T follicular helper cell (primary cell): ENCODE measurements at regions not wholly inside any gene's neighbourhood (a gene's known extent, or its start where the extent isn't known, plus 50 kb on each side); places are given as distances from the start of the nearest gene placed in this dataset.
"Not testable (repeated sequence)": the region's sequence is repeated elsewhere in the genome, so short reads cannot be mapped to it uniquely, and the experiment has no call there.

ENCODE experiments used
- DNase-seq: peaks from one replicate; pipeline ENCODE4 v3.0.0-alpha.2; 2020; ENCODE audit warnings: low read depth

- no peak for DNase-seq
Observed at GRCh38 chr12:97616946-97617345, 154.3 kb downstream of the RMST start.

DNA sequence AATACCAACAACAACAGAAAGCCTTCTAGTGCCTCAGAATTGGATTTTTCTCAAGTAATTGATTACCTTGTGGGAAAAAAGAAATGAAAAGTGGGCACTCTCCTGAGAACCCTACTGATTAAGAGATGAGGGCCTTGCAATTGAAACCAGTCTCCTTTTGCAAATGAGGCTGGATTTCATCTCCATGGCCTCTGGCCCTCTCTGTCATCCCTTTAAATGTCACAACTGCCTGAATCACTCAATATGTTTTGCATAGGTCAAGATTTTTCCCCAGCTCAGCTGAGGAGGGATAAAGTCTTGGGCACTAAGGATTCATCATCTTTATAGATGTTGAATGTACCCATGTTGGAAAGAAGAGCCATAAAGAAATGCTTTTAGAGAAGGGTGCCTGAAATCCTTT is 166.4 kb downstream of the RMST start:
- no peak for DNase-seq

GRCh38 chr12:97629382-97629781 is 166.8 kb downstream of the RMST start:
- DNase-seq: no peak

DNA sequence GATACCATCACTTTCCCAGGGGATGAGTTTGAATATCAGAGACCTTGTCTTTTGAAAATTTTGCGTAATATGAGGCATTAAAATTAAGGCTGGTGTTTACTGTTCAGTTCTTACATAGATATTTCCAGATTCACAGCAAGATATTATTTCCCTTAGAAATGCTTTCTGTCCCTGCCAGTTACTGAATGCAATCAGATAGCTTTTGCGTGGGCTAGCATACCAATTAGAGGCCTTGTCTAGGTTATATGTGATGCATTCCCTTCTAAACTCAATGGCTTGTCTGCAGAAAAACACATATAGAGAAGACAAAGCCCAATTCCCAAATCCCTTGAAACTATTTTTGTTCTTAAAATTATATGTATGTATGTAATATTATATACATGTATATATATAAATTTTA is 167.8 kb downstream of the RMST start:
- no peak for DNase-seq

GRCh38 chr12:97630875-97631274 is 168.3 kb downstream of the RMST start:
- DNase-seq: no peak

GRCh38 chr12:97637770-97638169 is 175.2 kb downstream of the RMST start:
- no peak for DNase-seq

DNA sequence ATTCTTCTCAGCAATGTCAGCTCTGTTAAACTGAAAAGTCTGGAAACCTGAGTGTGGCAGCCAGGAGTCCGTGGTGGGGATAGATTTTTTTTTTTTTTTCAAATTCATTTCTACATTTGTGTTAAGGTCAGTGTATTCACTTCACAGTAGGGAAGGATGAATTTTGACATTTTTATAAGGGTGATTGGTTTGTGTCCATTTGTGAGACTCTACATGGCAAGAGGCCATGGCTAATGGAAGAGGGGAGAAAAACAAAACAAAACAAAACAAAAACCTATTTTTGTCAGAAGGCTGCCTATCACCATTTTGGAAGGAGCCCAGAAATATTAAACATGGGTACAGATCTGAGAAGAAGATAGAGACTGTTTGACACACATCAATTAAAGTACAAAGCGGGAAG is 176.1 kb downstream of the RMST start:
- no peak for DNase-seq

DNA sequence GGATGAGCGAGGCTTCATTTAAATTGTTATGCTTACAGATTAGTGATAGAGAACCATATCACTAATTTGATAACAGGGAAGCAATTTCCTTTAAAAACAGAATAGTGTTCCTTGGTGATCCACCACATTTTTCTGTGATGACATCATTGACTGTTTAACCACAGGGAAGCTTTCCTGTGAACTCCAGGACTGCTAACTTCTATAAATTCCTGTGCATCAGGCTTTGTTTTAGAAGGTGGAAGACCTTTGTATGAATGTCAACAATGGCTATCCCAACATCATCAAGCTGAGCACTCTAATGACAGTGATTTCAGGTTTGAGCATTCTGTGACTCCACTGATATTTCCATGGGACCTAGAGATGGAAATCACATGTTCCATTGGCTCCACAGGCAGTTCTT is 177.1 kb downstream of the RMST start:
- DNase-seq: no peak

- DNase-seq: no peak
Observed at GRCh38 chr12:97640826-97641225, 178.2 kb downstream of the RMST start.

DNA sequence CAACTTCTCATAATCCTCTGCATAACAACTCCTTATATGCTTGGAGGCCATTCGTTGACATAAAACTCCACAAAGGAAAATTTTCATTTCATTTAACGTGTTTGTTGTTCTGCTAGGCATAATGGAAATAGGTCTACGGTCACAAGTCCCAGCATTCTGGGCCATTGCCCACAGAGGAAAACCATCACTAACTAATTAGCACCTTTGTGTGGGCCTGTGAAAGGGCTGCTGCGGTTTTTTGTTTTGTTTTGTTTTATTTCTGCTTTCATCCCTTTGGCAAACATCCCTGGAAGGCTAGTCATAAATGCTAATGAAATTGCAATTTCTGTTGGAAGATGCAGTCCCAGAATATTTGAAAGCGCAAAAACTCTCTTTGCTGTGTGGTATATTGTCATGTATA is 180.3 kb downstream of the RMST start:
- no peak for DNase-seq

DNA sequence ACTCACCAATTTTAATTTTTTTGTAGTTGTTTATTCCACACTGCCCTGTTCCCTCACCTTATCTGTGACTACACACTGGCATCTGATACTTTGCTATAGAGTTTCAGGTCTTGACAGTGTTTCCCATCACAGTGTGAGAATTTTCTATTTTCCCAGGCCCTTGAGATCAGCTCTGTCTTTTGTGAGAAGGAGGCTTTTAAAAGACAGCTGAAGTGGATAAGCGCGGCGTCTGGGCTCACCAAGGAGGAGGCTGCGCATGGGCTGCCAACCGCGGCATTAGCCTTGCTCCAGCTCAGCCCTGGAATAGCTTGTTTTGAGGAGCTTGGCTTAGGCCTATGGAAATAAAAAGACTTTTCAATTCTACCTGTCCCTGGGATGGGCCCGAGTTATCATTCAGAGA is 181.3 kb downstream of the RMST start:
- DNase-seq: no peak

DNA sequence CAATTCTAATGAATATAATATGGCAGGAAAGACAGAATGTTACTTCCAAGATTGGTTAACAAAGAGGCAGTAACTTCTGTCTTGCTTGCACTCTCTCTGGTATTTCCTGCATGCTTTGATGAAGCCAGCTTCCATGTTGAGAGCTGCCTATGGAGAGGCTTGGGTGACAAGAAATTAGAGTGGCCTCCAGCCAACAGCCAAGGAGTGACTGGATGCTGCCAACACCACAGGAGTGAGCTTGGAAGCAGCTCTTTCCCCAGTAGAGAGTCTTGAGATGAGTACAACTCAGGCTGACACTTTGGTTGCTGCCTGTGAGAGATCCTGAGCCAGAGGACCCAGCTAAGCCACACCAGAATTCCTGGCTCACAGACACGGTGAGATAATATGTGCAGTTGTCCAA is 183.1 kb downstream of the RMST start:
- DNase-seq: no peak

- no peak for DNase-seq
Observed at GRCh38 chr12:97647142-97647541, 184.5 kb downstream of the RMST start.

DNA sequence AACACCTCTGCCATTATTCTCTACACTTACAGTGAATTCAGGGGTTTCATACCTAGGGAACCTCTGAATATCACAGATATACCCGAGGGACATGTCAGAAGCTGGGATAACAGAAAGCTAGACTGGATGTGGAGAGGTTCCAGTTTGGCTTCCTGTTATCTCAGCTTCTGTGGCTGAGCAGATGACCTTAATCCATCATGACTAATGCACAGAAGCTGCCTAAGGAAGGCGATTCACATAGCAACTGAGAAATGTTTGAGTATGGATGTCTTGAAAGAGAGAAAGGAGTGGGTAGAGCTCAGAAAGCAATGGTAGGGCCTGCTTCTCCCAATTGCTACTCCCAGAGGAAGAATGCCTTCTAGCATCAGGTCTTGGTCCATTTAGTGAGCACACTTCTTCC is 187.6 kb downstream of the RMST start:
- no peak for DNase-seq

GRCh38 chr12:97656548-97656947 is 193.9 kb downstream of the RMST start:
- not testable (repeated sequence) for DNase-seq

GRCh38 chr12:97659117-97659880 is 196.7 kb downstream of the RMST start:
- DNase-seq: no peak

GRCh38 chr12:97666263-97666662 is 203.7 kb downstream of the RMST start:
- no peak for DNase-seq

DNA sequence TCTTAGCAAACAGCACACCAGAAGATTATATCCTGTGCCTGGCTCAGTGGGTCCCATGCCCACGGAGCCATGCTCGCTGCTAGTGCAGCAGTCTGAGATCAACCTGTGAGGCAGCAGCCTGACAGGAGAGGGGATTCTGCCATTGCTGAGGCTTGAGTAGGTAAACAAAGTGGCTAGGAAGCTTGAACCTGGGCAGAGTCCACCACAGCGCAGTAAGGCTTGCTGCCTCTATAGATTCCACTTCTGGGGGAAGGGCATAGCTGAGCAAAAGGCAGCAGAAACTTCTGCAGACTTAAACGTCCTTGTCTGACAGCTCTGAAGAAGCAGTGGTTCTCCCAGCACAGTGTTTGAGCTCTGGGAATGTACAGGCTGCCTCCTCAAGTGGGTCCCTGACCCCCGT is 210.3 kb downstream of the RMST start:
- no peak for DNase-seq

DNA sequence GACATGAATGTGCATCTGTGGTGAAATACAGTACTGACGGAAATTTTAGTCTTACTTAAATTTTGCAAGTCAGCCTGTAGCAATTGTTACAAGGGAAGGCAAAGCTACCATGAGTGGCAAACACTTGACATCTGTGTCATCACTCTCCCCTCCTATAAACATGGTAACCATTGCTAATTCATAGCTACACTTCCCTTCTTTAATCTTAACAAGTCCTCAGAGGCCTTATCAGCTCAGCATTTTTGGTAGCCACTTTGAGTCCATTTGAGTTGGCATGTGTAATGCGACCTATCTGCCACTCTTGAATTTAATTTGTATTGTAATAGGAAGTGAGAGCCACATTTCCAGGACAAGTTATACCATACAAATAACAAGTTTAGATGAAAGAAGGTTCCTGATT is 218.1 kb downstream of the RMST start:
- DNase-seq: no peak

- DNase-seq: no peak
Observed at GRCh38 chr12:97681612-97682504, 219.3 kb downstream of the RMST start.

- DNase-seq: no peak
Observed at GRCh38 chr12:97685360-97685759, 222.8 kb downstream of the RMST start.

GRCh38 chr12:97701901-97702300 is 239.3 kb downstream of the RMST start:
- no peak for DNase-seq

DNA sequence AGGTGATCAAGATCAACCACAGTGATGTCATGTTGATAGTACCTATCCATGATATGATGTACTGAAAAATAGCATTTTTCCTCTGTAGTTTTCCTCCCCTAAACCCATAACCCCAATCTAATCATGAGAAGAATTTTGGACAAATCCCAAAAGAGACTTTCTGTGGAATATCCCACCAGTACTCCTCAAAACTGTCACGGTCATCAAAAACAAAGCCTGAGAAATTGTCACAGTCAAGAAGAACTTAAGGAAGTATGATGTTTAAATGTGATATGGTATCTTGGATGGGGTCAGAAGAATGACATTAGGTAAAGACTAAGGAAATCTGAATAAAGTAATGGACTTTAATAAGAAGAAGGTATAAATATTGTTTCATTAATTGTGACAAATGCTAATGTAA is 248.8 kb downstream of the RMST start:
- DNase-seq: no peak
